Panc1 (cell line): ENCODE measurements at regions not wholly inside any gene's neighbourhood (a gene's known extent, or its start where the extent isn't known, plus 50 kb on each side); places are given as distances from the start of the nearest gene placed in this dataset.

Experiments
- ATAC-seq: fragments of 200-7000 bp; cut with Tn5 transposase; 2 replicates; pipeline ENCODE4 v1.9.1; 2020; ENCODE audit warnings: mild to moderate bottlenecking, moderate library complexity
- BruUV-seq: library from RNA; stranded (reverse); fragments of 400-500 nt; replicated peaks from 2 replicates; lab custom pipeline; 2021; lab: Mats Ljungman, UMichigan
- CTCF ChIA-PET: fragments of 300-600 bp; sonication (Branson Sonifier 250); formaldehyde crosslinking; loops from one replicate; lab custom pipeline; 2022; ENCODE audit warnings: antibody characterized with exemption; lab: Charles Lee
- POLR2A ChIA-PET: fragments of 300-600 bp; sonication (Branson Sonifier 250); formaldehyde crosslinking; loops from one replicate; lab custom pipeline; 2022; ENCODE audit warnings: antibody characterized with exemption; lab: Charles Lee
- DNase-seq: peaks from one replicate; pipeline ENCODE4 v3.0.0-alpha.2; 2010; ENCODE audit warnings: low read depth, low spot score
- H3K27ac ChIP-seq: 2 replicates; pipeline ENCODE4 v1.5.1; 2011; ENCODE audit warnings: mild to moderate bottlenecking, low read length, inconsistent platforms
- H3K27me3 ChIP-seq: fragments of 200-500 bp; sonication (Bioruptor generic); 2 replicates; pipeline ENCODE4 v1.6.0; 2014; ENCODE audit warnings: low read length, inconsistent platforms; ENCODE audit not compliant: control insufficient read depth, insufficient read depth
- H3K36me3 ChIP-seq: fragments of 200-500 bp; sonication (Bioruptor generic); 2 replicates; pipeline ENCODE4 v1.5.1; 2014; ENCODE audit warnings: inconsistent platforms, mild to moderate bottlenecking, low read length, moderate library complexity; ENCODE audit not compliant: control insufficient read depth, insufficient read depth
- H3K4me1 ChIP-seq: 2 replicates; pipeline ENCODE4 v1.5.1; 2011; ENCODE audit warnings: inconsistent platforms, mild to moderate bottlenecking, low read length, moderate library complexity; ENCODE audit not compliant: control insufficient read depth, insufficient read depth
- H3K4me3 ChIP-seq, 2 experiments: 2 replicates each; pipeline ENCODE4 v1.5.1; 2011 to 2012; ENCODE audit warnings: low read depth in 2 of 2, low read length in 2 of 2, mild to moderate bottlenecking in 2 of 2, inconsistent platforms in 1 of 2, moderate library complexity in 1 of 2
- H3K9me3 ChIP-seq: fragments of 200-500 bp; sonication (Bioruptor generic); 2 replicates; pipeline ENCODE4 v1.5.1; 2014; ENCODE audit warnings: low read depth, mild to moderate bottlenecking, inconsistent platforms, low read length, moderate library complexity; ENCODE audit not compliant: control insufficient read depth, insufficient read depth
- POLR2AphosphoS5 ChIP-seq: IDR thresholded peaks from 2 replicates; pipeline ENCODE4 v1.6.1; 2012; ENCODE audit warnings: mild to moderate bottlenecking, low read depth, low read length, moderate library complexity
- REST ChIP-seq, 2 experiments: IDR thresholded peaks; 2 replicates each; pipeline ENCODE4 v1.6.1; 2011 to 2012; ENCODE audit warnings: low read depth in 2 of 2, control low read depth in 1 of 2, low read length in 1 of 2, mild to moderate bottlenecking in 1 of 2, moderate library complexity in 1 of 2; ENCODE audit not compliant: insufficient read depth in 1 of 2
- SIN3A ChIP-seq: IDR thresholded peaks from 2 replicates; pipeline ENCODE4 v1.6.1; 2012; ENCODE audit warnings: low read depth, mild to moderate bottlenecking, low read length, moderate library complexity, borderline replicate concordance; ENCODE audit not compliant: insufficient read depth
- TCF7L2 ChIP-seq: IDR thresholded peaks from 2 replicates; pipeline ENCODE4 v1.6.1; 2011; ENCODE audit warnings: mild to moderate bottlenecking, low read depth, low read length, inconsistent platforms
- in situ Hi-C: cut with HindIII; loops from 2 replicates; pipeline ENCODE4 v1.10.0; 2016; ENCODE audit warnings: low sequenced_read_pairs, low pct_unique_long_range_greater_than_20kb
- intact Hi-C: fragments of 100-400 bp; cut with micrococcal nuclease; formaldehyde crosslinking; loops from one replicate; pipeline ENCODE4 v1.10.0; 2022; ENCODE audit not compliant: unreplicated experiment
- TF ChIP-seq, protein P1 (sequence below): fragments of 450-650 bp; IDR thresholded peaks from 2 replicates; pipeline ENCODE4 v1.5.1; 2017; ENCODE audit warnings: mild to moderate bottlenecking

DNA sequence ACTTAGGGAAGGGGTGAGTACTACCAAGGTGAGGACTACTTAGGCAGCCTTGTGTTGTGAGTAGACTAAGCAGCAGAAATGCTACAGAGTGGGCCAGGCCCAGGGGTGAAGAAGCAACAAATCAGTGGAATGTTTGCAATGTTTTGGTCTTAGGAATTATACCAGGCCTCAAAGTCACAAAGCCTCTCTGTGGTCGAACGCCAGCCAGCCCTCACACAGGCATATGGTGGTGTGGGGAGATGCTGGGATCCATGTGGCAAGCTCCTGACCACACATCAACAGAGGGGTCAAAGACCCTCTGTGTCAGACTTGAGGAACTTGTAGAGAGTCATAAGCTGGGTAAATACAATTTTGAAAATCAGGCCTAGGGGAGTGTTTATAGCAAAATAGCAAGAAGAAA, 153.8 kb upstream of the KLF3 start:
- in situ Hi-C loops = no loop called here
- DNase-seq = no peak
- intact Hi-C loops = no loop called here
- ATAC-seq = no peak
- no peak overlapping the region for H3K4me3 ChIP-seq
- ChIA-PET CTCF (no interaction called here), POLR2A (no interaction called here)
- H3K4me1 ChIP-seq = no peaks in the 10 kb centered on the region
- H3K9me3 ChIP-seq = no peaks in the 10 kb centered on the region
- H3K27me3 ChIP-seq = no peaks in the 10 kb centered on the region
- no peak overlapping the region for H3K27ac ChIP-seq
- BruUV-seq = no TSS peak
- no peaks in the 10 kb centered on the region for H3K36me3 ChIP-seq
- TF ChIP-seq POLR2AphosphoS5 (no peak), REST (IDR thresholded peaks at IDR 0.05; ENCODE audit: insufficient read depth in 1 of 2, low read depth in 2 of 2, low read length in 1 of 2) (no peak), SIN3A (no peak), TCF7L2 (no peak)
- TF ChIP-seq, protein P1, sequence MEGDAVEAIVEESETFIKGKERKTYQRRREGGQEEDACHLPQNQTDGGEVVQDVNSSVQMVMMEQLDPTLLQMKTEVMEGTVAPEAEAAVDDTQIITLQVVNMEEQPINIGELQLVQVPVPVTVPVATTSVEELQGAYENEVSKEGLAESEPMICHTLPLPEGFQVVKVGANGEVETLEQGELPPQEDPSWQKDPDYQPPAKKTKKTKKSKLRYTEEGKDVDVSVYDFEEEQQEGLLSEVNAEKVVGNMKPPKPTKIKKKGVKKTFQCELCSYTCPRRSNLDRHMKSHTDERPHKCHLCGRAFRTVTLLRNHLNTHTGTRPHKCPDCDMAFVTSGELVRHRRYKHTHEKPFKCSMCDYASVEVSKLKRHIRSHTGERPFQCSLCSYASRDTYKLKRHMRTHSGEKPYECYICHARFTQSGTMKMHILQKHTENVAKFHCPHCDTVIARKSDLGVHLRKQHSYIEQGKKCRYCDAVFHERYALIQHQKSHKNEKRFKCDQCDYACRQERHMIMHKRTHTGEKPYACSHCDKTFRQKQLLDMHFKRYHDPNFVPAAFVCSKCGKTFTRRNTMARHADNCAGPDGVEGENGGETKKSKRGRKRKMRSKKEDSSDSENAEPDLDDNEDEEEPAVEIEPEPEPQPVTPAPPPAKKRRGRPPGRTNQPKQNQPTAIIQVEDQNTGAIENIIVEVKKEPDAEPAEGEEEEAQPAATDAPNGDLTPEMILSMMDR = no peak

DNA sequence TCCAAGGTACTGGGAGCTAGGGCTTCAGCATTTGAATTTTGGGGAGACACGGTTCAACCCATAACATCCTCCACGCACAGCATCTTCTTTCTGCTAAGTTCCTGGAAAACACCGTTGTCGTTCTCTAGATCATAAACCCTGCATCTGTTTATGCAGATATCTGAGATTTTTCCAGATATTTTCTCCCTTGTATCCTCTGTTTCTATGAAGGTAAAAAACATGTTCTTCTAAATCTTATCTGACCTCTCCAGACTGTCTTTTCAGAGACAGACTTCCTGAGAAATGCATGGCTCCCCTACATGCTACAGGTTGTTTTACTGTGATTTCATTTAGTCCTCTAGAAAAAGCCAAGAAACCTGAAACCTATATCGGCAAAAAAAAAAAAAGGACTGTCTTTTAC, 152.3 kb upstream of the KLF3 start:
- POLR2A ChIA-PET = no interaction called here
- Histone ChIP-seq H3K4me3 (no peak overlapping the region), H3K4me1 (no peaks in the 10 kb centered on the region), H3K9me3 (no peaks in the 10 kb centered on the region), H3K27ac (no peak overlapping the region), H3K36me3 (no peaks in the 10 kb centered on the region), H3K27me3 (no peaks in the 10 kb centered on the region)
- CTCF ChIA-PET = no interaction called here
- in situ Hi-C loops = no loop called here
- DNase-seq = no peak
- TF ChIP-seq TCF7L2 (no peak), REST (IDR thresholded peaks at IDR 0.05; ENCODE audit: insufficient read depth in 1 of 2, low read depth in 2 of 2, low read length in 1 of 2) (no peak), POLR2AphosphoS5 (no peak), SIN3A (no peak)
- TF ChIP-seq, protein P1 = no peak
- intact Hi-C loops = no loop called here
- BruUV-seq = no TSS peak
- no peak for ATAC-seq
